ENCODE measurements at regions not wholly inside any gene's neighbourhood (a gene's known extent, or its start where the extent isn't known, plus 50 kb on each side); places are given as distances from the start of the nearest gene placed in this dataset.

GRCh38 chr6:168380956-168381605 is 59.9 kb upstream of the SMOC2 start:
- no peak overlapping the region for H3K4me2 ChIP-seq (ENCODE audit: low read depth, low read length, poor library complexity, severe bottlenecking)
- no peak for DNase-seq
- H3K9me3 ChIP-seq (ENCODE audit: low read length), result peaks cover 6% of the 10 kb centered on the region; the same call in 1 of the 2 replicates
- H3K4me1 ChIP-seq (ENCODE audit: low read length), result no peaks in the 10 kb centered on the region
- no peaks in the 10 kb centered on the region for H4K20me1 ChIP-seq (ENCODE audit: insufficient read depth, low read depth, low read length)
- H3K4me3 ChIP-seq (ENCODE audit: low read length), result no peak overlapping the region
- H3K27me3 ChIP-seq (ENCODE audit: low read length), result no peaks in the 10 kb centered on the region
- H3K27ac ChIP-seq (ENCODE audit: low read length), result no peak overlapping the region
- H2AFZ ChIP-seq (ENCODE audit: low read length), result no peak overlapping the region
- no peaks in the 10 kb centered on the region for H3K79me2 ChIP-seq (ENCODE audit: low read length)
- H3K9me2 ChIP-seq (replicated peaks; ENCODE audit: insufficient read depth, low read length), result no peaks in the 10 kb centered on the region
- no peak overlapping the region for H3K9ac ChIP-seq (ENCODE audit: low read length)
- no peaks in the 10 kb centered on the region for H3K36me3 ChIP-seq (ENCODE audit: insufficient read depth, low read length)

- peaks cover 6% of the 10 kb centered on the region; the same call in 1 of the 2 replicates for H3K9me3 ChIP-seq (ENCODE audit: low read length)
- no peak overlapping the region for H3K4me2 ChIP-seq (ENCODE audit: low read depth, low read length, poor library complexity, severe bottlenecking)
- H3K4me3 ChIP-seq (ENCODE audit: low read length), result no peak overlapping the region
- no peaks in the 10 kb centered on the region for H3K27me3 ChIP-seq (ENCODE audit: low read length)
- no peak overlapping the region for H3K27ac ChIP-seq (ENCODE audit: low read length)
- H3K4me1 ChIP-seq (ENCODE audit: low read length), result no peaks in the 10 kb centered on the region
- no peak overlapping the region for H3K9ac ChIP-seq (ENCODE audit: low read length)
- H3K9me2 ChIP-seq (replicated peaks; ENCODE audit: insufficient read depth, low read length), result no peaks in the 10 kb centered on the region
- no peak overlapping the region for H2AFZ ChIP-seq (ENCODE audit: low read length)
- no peaks in the 10 kb centered on the region for H4K20me1 ChIP-seq (ENCODE audit: insufficient read depth, low read depth, low read length)
- no peak for DNase-seq
- no peaks in the 10 kb centered on the region for H3K79me2 ChIP-seq (ENCODE audit: low read length)
- H3K36me3 ChIP-seq (ENCODE audit: insufficient read depth, low read length), result no peaks in the 10 kb centered on the region
These were observed 59.1 kb upstream of the SMOC2 start for GRCh38 chr6:168381726-168382458.

DNA sequence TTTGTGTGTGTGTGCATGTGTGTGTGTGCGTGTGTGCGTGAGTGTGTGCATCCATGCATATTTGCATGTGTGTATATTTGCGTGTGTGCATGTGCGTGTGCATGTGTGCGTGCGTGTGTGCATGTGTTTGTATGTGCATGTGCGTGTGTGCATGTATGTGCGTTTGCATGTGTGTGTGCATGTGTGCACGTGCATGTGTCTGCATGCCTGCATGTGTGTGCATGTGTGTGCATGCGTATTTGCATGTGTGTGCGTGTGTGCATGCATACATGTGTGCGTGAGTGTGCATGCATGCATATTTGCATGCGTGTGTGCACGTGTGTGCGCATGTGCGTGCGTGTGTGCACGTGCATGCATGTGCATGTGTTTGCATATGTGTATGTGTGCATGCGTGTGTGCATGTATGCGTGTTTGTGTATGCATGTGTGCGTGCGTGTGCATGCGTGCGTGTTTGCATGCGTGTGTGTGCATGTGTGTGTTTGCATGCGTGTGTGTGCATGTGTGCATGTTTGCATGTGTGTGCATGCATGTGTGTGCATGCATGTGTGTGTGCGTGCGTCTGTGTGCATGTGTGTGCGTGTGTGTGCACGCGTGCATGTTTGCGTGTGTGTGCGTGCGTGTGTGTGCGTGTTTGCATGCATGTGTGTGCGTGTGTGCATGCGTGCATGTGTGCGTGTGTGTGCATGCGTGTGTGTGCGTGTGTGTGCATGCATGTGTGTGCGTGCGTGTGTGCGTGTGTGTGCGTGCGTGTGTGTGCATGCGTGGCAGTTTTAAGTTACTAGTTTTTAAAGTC is 57.7 kb upstream of the SMOC2 start:
- no peaks in the 10 kb centered on the region for H3K9me2 ChIP-seq (replicated peaks; ENCODE audit: insufficient read depth, low read length)
- no peaks in the 10 kb centered on the region for H3K36me3 ChIP-seq (ENCODE audit: insufficient read depth, low read length)
- no peaks in the 10 kb centered on the region for H3K27me3 ChIP-seq (ENCODE audit: low read length)
- no peaks in the 10 kb centered on the region for H4K20me1 ChIP-seq (ENCODE audit: insufficient read depth, low read depth, low read length)
- H3K9ac ChIP-seq (ENCODE audit: low read length), result no peak overlapping the region
- no peaks in the 10 kb centered on the region for H3K79me2 ChIP-seq (ENCODE audit: low read length)
- no peaks in the 10 kb centered on the region for H3K4me1 ChIP-seq (ENCODE audit: low read length)
- H3K27ac ChIP-seq (ENCODE audit: low read length), result no peak overlapping the region
- H2AFZ ChIP-seq (ENCODE audit: low read length), result no peak overlapping the region
- no peak overlapping the region for H3K4me2 ChIP-seq (ENCODE audit: low read depth, low read length, poor library complexity, severe bottlenecking)
- DNase-seq, result no peak
- H3K9me3 ChIP-seq (ENCODE audit: low read length), result peaks cover 6% of the 10 kb centered on the region; the same call in 1 of the 2 replicates
- H3K4me3 ChIP-seq (ENCODE audit: low read length), result no peak overlapping the region

DNA sequence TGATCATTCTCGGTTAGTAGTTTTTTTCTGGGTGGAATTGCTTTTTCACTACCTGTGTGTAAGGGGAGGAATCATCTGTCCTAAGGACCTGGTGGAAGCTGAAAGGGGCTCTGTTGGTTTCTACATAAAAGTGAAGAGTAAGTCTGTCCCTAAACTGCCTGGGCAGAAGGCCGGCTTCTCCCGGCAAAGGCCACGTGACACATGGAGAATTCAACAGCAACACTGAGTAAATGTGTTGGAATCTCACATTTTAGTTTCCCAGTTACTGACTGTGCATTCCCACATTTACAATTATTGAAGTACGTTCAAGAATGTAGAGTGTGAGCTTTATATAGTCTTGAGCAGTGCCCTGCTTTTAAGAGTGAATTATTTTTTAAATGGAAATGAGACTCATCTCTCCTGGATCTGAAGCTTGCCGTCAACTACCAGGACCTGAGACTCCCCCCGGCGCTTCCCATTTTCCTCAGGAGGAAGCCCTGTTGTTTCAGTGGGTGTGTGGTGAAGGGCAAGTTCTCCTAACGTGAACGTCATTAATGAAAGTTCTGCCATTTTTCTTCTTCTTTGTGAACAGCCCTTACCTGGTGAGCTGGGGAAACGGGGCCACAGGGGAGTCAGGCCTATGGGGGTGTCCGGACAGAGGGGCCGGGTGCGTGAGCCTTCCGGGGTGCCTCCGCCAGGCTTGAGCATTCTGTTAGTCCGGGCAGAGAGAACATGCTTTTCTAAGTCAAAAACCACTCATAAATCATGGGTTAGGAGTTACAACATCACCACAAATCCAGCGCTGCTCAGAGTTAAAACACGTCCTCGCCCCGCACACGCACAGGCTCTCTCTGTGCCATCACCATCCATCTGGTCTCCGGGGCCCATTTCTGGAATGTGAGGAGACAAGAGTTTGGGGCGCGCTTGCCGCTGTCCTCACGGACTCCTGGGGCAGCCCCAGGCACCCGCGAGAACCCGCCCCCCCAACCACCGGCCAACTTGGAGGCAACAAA is 56.6 kb upstream of the SMOC2 start:
- Histone ChIP-seq H3K9me3 (ENCODE audit: low read length) (peaks cover 6% of the 10 kb centered on the region; the same call in 1 of the 2 replicates), H2AFZ (ENCODE audit: low read length) (no peak overlapping the region), H3K36me3 (ENCODE audit: insufficient read depth, low read length) (no peaks in the 10 kb centered on the region), H3K79me2 (ENCODE audit: low read length) (no peaks in the 10 kb centered on the region), H3K4me2 (ENCODE audit: low read depth, low read length, poor library complexity, severe bottlenecking) (no peak overlapping the region), H3K4me3 (ENCODE audit: low read length) (no peak overlapping the region), H3K27ac (ENCODE audit: low read length) (no peak overlapping the region), H3K27me3 (ENCODE audit: low read length) (no peaks in the 10 kb centered on the region), H3K9ac (ENCODE audit: low read length) (no peak overlapping the region), H3K4me1 (ENCODE audit: low read length) (no peaks in the 10 kb centered on the region), H4K20me1 (ENCODE audit: insufficient read depth, low read depth, low read length) (no peaks in the 10 kb centered on the region), H3K9me2 (replicated peaks; ENCODE audit: insufficient read depth, low read length) (no peaks in the 10 kb centered on the region)
- no peak for DNase-seq

GRCh38 chr6:168385037-168385759 is 55.8 kb upstream of the SMOC2 start:
- H4K20me1 ChIP-seq (ENCODE audit: insufficient read depth, low read depth, low read length), result no peaks in the 10 kb centered on the region
- H2AFZ ChIP-seq (ENCODE audit: low read length), result no peak overlapping the region
- H3K27ac ChIP-seq (ENCODE audit: low read length), result no peak overlapping the region
- H3K9ac ChIP-seq (ENCODE audit: low read length), result no peak overlapping the region
- no peaks in the 10 kb centered on the region for H3K27me3 ChIP-seq (ENCODE audit: low read length)
- H3K9me3 ChIP-seq (ENCODE audit: low read length), result peaks cover 6% of the 10 kb centered on the region; the same call in 1 of the 2 replicates
- H3K79me2 ChIP-seq (ENCODE audit: low read length), result no peaks in the 10 kb centered on the region
- no peak for DNase-seq
- H3K9me2 ChIP-seq (replicated peaks; ENCODE audit: insufficient read depth, low read length), result no peaks in the 10 kb centered on the region
- no peaks in the 10 kb centered on the region for H3K4me1 ChIP-seq (ENCODE audit: low read length)
- no peak overlapping the region for H3K4me3 ChIP-seq (ENCODE audit: low read length)
- H3K4me2 ChIP-seq (ENCODE audit: low read depth, low read length, poor library complexity, severe bottlenecking), result no peak overlapping the region
- no peaks in the 10 kb centered on the region for H3K36me3 ChIP-seq (ENCODE audit: insufficient read depth, low read length)

- Histone ChIP-seq H3K9ac (ENCODE audit: low read length) (no peak overlapping the region), H3K9me3 (ENCODE audit: low read length) (peaks cover 6% of the 10 kb centered on the region; the same call in 1 of the 2 replicates), H3K79me2 (ENCODE audit: low read length) (no peaks in the 10 kb centered on the region), H3K27me3 (ENCODE audit: low read length) (no peaks in the 10 kb centered on the region), H4K20me1 (ENCODE audit: insufficient read depth, low read depth, low read length) (no peaks in the 10 kb centered on the region), H3K4me2 (ENCODE audit: low read depth, low read length, poor library complexity, severe bottlenecking) (no peak overlapping the region), H3K9me2 (replicated peaks; ENCODE audit: insufficient read depth, low read length) (no peaks in the 10 kb centered on the region), H3K27ac (ENCODE audit: low read length) (no peak overlapping the region), H2AFZ (ENCODE audit: low read length) (no peak overlapping the region), H3K4me3 (ENCODE audit: low read length) (no peak overlapping the region), H3K4me1 (ENCODE audit: low read length) (no peaks in the 10 kb centered on the region), H3K36me3 (ENCODE audit: insufficient read depth, low read length) (no peaks in the 10 kb centered on the region)
- DNase-seq, result no peak
These were observed 54.9 kb upstream of the SMOC2 start for GRCh38 chr6:168385858-168386735.

GRCh38 chr6:168386973-168387372 is 54.0 kb upstream of the SMOC2 start:
- DNase-seq, result no peak
- Histone ChIP-seq H3K27ac (ENCODE audit: low read length) (no peak overlapping the region), H3K27me3 (ENCODE audit: low read length) (no peaks in the 10 kb centered on the region), H3K9me3 (ENCODE audit: low read length) (peaks cover 6% of the 10 kb centered on the region; the same call in 1 of the 2 replicates), H3K9me2 (replicated peaks; ENCODE audit: insufficient read depth, low read length) (no peaks in the 10 kb centered on the region), H3K36me3 (ENCODE audit: insufficient read depth, low read length) (no peaks in the 10 kb centered on the region), H2AFZ (ENCODE audit: low read length) (no peak overlapping the region), H4K20me1 (ENCODE audit: insufficient read depth, low read depth, low read length) (no peaks in the 10 kb centered on the region), H3K4me1 (ENCODE audit: low read length) (no peaks in the 10 kb centered on the region), H3K4me2 (ENCODE audit: low read depth, low read length, poor library complexity, severe bottlenecking) (no peak overlapping the region), H3K79me2 (ENCODE audit: low read length) (no peaks in the 10 kb centered on the region), H3K9ac (ENCODE audit: low read length) (no peak overlapping the region), H3K4me3 (ENCODE audit: low read length) (no peak overlapping the region)

Data from Karpas-422 (cell line).